ENCODE measurements at regions not wholly inside any gene's neighbourhood (a gene's known extent, or its start where the extent isn't known, plus 50 kb on each side); places are given as distances from the start of the nearest gene placed in this dataset.
"Not testable (repeated sequence)": the region's sequence is repeated elsewhere in the genome, so short reads cannot be mapped to it uniquely, and the experiment has no call there.

DNA sequence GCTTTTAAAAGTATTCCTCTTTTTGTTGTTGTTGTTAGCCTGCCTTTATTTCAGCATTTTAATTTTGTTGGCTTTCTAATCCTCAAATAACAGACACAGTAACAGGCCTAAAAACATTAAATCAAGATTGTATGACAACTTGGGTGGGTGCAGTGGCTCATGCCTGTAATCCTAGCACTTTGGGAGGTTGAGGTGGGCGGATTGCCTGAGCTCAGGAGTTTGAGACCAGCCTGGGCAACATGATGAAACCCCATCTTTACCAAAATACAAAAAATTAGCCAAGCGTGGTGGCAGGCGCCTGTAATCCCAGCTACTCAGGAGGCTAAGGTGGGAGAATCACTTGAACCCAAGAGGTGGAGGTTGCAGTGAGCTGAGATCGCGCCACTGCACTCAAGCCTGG lies 220.9 kb upstream of the PPP1R3A start:
- TF ChIP-seq POLR2A, POLR2AphosphoS5 (IDR thresholded peaks at IDR 0.05): not testable (repeated sequence)
- TF ChIP-seq, protein P1, sequence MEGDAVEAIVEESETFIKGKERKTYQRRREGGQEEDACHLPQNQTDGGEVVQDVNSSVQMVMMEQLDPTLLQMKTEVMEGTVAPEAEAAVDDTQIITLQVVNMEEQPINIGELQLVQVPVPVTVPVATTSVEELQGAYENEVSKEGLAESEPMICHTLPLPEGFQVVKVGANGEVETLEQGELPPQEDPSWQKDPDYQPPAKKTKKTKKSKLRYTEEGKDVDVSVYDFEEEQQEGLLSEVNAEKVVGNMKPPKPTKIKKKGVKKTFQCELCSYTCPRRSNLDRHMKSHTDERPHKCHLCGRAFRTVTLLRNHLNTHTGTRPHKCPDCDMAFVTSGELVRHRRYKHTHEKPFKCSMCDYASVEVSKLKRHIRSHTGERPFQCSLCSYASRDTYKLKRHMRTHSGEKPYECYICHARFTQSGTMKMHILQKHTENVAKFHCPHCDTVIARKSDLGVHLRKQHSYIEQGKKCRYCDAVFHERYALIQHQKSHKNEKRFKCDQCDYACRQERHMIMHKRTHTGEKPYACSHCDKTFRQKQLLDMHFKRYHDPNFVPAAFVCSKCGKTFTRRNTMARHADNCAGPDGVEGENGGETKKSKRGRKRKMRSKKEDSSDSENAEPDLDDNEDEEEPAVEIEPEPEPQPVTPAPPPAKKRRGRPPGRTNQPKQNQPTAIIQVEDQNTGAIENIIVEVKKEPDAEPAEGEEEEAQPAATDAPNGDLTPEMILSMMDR (IDR thresholded peaks at IDR 0.05) = not testable (repeated sequence)
